OCI-LY1 (cell line): ENCODE measurements at regions not wholly inside any gene's neighbourhood (a gene's known extent, or its start where the extent isn't known, plus 50 kb on each side); places are given as distances from the start of the nearest gene placed in this dataset.

Experiments used
- CTCF ChIP-seq: fragments of 200-600 bp; sonication (generic), shearing (Covaris generic); IDR thresholded peaks from 2 replicates; pipeline ENCODE4 v1.5.1; 2017; ENCODE audit warnings: mild to moderate bottlenecking, antibody characterized with exemption, low read length, moderate library complexity, mixed read lengths
- EZH2 ChIP-seq: fragments of 200-600 bp; sonication (generic), shearing (Covaris generic); IDR thresholded peaks from 2 replicates; pipeline ENCODE4 v1.8.0; 2017; ENCODE audit warnings: borderline replicate concordance, mixed run types, mild to moderate bottlenecking, antibody characterized with exemption, low read length, moderate library complexity, mixed read lengths

DNA sequence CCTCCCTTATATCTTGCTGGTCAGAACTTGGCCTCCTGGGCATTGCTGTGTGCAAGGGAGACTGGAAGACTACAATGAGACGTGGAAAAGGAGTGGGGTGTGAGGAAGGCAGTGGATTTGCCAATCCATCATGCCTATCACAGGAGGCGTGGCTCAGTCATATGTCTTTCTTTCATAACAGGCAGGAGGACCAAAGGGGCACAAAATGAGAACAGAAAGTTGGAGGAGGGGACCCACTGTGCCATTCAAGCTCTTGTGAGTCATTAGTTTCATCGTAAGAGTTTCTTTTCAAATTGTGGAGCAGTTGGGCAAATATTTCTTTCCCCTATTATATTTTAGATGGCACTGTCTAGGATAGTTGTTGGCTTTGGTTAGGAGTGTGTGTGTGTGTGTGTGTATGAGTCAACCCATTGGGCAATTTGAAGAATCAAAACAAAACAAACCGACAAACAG is 471.5 kb downstream of the TSHZ3 start:
- TF ChIP-seq CTCF (no peak), EZH2 (no peak)
